ENCODE measurements at regions not wholly inside any gene's neighbourhood (a gene's known extent, or its start where the extent isn't known, plus 50 kb on each side); places are given as distances from the start of the nearest gene placed in this dataset.

- TF ChIP-seq CTCF (IDR thresholded peaks at IDR 0.05): no peak
- no peak overlapping the region for H3K4me3 ChIP-seq
- H3K27me3 ChIP-seq: no peaks in the 10 kb centered on the region
- intact Hi-C loops (cut with DNase I): no loop called here
- no peaks in the 10 kb centered on the region for H3K9me3 ChIP-seq
- H3K36me3 ChIP-seq: no peaks in the 10 kb centered on the region
- ATAC-seq (no peak), DNase-seq (no peak)
- no peak overlapping the region for H3K27ac ChIP-seq
- no peaks in the 10 kb centered on the region for H3K4me1 ChIP-seq
Observed at GRCh38 chr14:101002738-101003137, 99.2 kb upstream of the RTL1 start.

- no peaks in the 10 kb centered on the region for H3K27me3 ChIP-seq
- no peaks in the 10 kb centered on the region for H3K9me3 ChIP-seq
- no peak overlapping the region for H3K27ac ChIP-seq
- no peak for ATAC-seq
- DNase-seq: no peak
- H3K36me3 ChIP-seq: no peaks in the 10 kb centered on the region
- TF ChIP-seq CTCF (IDR thresholded peaks at IDR 0.05): no peak
- no peak overlapping the region for H3K4me3 ChIP-seq
- intact Hi-C loops (cut with DNase I): no loop called here
- no peaks in the 10 kb centered on the region for H3K4me1 ChIP-seq
Observed at GRCh38 chr14:101004176-101004575, 100.7 kb upstream of the RTL1 start.

GRCh38 chr14:101004954-101005353 lies 101.4 kb upstream of the RTL1 start:
- Histone ChIP-seq H3K27me3 (no peaks in the 10 kb centered on the region), H3K4me1 (no peaks in the 10 kb centered on the region), H3K36me3 (no peaks in the 10 kb centered on the region), H3K9me3 (no peaks in the 10 kb centered on the region), H3K4me3 (no peak overlapping the region), H3K27ac (no peak overlapping the region)
- intact Hi-C loops (cut with DNase I): no loop called here
- no peak for ATAC-seq
- no peak for DNase-seq
- no peak for TF ChIP-seq CTCF (IDR thresholded peaks at IDR 0.05)

- no peaks in the 10 kb centered on the region for H3K27me3 ChIP-seq
- TF ChIP-seq CTCF (IDR thresholded peaks at IDR 0.05): no peak
- no peaks in the 10 kb centered on the region for H3K36me3 ChIP-seq
- H3K27ac ChIP-seq: no peak overlapping the region
- no peaks in the 10 kb centered on the region for H3K9me3 ChIP-seq
- DNase-seq (no peak), ATAC-seq (peak; percentile 75)
- H3K4me3 ChIP-seq: no peak overlapping the region
- H3K4me1 ChIP-seq: no peaks in the 10 kb centered on the region
- intact Hi-C loops (cut with DNase I): no loop called here
Observed at GRCh38 chr14:101005447-101005846, 101.9 kb upstream of the RTL1 start.

GRCh38 chr14:101006008-101006407 lies 102.5 kb upstream of the RTL1 start:
- intact Hi-C loops (cut with DNase I): no loop called here
- H3K4me3 ChIP-seq: no peak overlapping the region
- DNase-seq (no peak), ATAC-seq (peak; percentile 5)
- no peak for TF ChIP-seq CTCF (IDR thresholded peaks at IDR 0.05)
- no peaks in the 10 kb centered on the region for H3K36me3 ChIP-seq
- no peaks in the 10 kb centered on the region for H3K27me3 ChIP-seq
- no peak overlapping the region for H3K27ac ChIP-seq
- no peaks in the 10 kb centered on the region for H3K9me3 ChIP-seq
- H3K4me1 ChIP-seq: no peaks in the 10 kb centered on the region

- Histone ChIP-seq H3K4me1 (no peaks in the 10 kb centered on the region), H3K27me3 (no peaks in the 10 kb centered on the region), H3K27ac (no peak overlapping the region), H3K36me3 (no peaks in the 10 kb centered on the region), H3K9me3 (no peaks in the 10 kb centered on the region), H3K4me3 (no peak overlapping the region)
- intact Hi-C loops (cut with DNase I): no loop called here
- no peak for ATAC-seq
- DNase-seq: no peak
- no peak for TF ChIP-seq CTCF (IDR thresholded peaks at IDR 0.05)
Observed at GRCh38 chr14:101007004-101007614, 103.6 kb upstream of the RTL1 start.

All from upper lobe of right lung (tissue), 1 donor.